Renal cortex interstitium (tissue), 11 donors: ENCODE measurements at regions not wholly inside any gene's neighbourhood (a gene's known extent, or its start where the extent isn't known, plus 50 kb on each side); places are given as distances from the start of the nearest gene placed in this dataset.
"Not testable (repeated sequence)": the region's sequence is repeated elsewhere in the genome, so short reads cannot be mapped to it uniquely, and the experiment has no call there.

Experiments used
- DNase-seq, 11 donors: peaks; one replicate each; pipeline ENCODE4 v3.0.0-alpha.2; 2013; ENCODE audit warnings: low read depth in 9 of 11, low spot score in 4 of 11; ENCODE audit errors: extremely low read depth in 1 of 11

DNA sequence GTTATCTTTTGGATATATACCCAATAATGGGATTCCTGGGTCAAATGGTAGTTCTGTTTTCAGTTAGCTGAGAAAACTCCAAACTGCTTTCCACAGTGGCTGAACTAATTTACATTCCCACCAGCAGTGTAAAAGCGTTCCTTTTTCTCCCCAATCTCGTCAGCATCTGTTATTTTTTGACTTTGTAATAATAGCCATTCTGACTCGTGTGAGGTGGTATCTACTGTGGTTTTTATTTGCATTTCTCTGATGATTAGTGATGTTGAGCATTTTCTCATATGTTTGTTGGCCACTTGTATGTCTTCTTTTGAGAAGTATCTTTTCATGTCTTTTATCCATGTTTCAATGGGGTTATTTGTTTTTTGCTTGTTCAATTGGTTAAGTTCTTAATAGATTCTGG is 82.1 kb upstream of the ABCA1 start:
- DNase-seq = not testable (repeated sequence)

DNA sequence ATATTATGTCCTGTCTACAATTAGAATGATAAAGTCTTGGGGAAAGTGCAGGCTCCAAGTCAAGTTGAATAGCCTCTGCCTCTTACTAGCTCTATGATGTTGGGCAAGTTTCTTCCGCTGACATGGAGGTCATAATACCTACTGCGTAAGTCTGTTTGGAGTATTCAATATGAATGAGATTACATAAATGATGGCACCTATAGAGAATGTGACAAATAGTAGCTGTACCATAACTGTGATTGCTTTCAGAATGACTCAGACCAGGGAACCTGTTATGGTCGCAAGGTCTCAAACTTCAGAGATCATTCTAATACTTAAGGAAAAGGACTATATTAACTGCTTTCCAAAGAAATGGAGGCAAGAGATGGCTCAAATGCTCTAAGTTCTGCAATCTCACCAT is 94.0 kb upstream of the ABCA1 start:
- no peak for DNase-seq

DNA sequence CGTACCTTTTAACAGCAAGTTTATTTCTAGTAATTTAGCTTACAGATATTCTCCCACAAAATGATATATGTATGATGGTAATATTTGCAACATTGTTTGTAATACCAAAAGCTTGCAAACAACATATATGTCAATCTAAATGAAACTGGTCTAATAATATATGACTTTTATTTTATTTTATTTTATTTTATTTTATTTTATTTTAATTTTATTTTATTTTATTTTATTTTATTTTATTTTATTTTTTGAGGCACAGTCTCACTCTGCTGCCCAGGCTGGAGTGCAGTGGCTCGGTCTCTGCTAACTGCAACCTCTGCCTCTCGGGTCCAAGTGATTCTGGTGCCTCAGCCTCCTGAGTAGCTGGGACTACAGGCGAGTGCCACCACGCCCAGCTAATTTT is 94.6 kb upstream of the ABCA1 start:
- DNase-seq = not testable (repeated sequence)

DNA sequence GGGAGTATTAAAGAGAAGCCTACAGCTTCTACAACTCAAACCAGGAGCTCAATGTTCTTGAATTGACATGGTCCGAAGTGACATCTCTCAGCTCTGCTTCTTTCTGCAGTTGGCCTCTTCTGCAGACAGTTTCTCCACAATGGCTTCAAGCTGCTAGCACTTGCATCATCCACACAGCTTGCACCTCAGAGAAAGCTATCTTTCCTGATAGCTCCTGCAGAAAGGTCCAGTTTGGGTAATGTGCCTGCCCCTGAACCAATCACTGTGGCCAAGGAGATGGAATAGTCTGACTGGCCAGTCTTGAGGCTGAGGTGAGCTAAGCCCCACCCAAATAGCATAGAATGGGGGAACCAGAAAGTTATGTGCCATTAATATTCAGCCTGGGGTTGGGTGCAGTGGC is 95.8 kb upstream of the ABCA1 start:
- no peak for DNase-seq

- no peak for DNase-seq
These were observed 96.6 kb upstream of the ABCA1 start for GRCh38 chr9:105024529-105024928.

- DNase-seq = no peak
These were observed 98.5 kb upstream of the ABCA1 start for GRCh38 chr9:105026451-105026850.

DNA sequence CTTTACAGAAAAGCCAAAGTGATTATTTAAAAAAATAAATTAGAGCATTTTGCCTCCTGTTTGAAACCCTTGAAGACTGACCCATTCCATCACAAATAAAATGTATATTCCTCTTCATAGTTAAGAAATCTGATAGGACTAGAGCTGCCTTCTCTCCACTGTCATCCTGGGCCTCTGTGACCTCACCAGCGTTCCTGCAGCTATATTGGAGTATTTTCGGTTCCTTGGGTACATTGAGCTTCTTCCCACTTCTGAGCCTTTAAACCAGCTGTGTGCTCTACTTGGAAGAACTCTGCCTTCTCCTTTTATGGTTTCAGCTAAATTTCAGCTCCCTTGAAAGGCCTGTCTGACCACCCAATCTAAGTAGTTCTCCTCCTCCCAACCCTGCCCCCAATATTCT is 99.1 kb upstream of the ABCA1 start:
- DNase-seq = no peak

DNA sequence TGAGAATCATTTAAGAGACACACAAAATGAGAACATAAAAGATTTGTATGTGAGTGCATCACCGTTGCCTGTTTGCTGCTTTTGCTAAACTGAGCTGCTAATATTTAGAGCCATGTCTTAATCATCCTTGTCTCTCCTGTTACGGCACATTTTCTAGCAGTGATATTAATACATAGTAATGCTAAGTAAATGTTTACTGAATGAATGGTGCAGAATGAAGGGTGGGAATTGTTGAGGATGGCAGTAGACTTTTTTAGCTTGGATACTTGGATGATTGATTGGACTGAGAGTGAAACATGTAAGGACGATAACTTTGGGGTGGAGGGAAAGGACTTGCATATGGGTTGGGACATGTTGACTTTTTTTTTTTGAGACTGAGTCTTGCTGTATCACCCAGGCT is 102.3 kb upstream of the ABCA1 start:
- DNase-seq = no peak

GRCh38 chr9:105037139-105037538 is 109.2 kb upstream of the ABCA1 start:
- no peak for DNase-seq

- DNase-seq = no peak
These were observed 110.1 kb upstream of the ABCA1 start for GRCh38 chr9:105038051-105038450.

DNA sequence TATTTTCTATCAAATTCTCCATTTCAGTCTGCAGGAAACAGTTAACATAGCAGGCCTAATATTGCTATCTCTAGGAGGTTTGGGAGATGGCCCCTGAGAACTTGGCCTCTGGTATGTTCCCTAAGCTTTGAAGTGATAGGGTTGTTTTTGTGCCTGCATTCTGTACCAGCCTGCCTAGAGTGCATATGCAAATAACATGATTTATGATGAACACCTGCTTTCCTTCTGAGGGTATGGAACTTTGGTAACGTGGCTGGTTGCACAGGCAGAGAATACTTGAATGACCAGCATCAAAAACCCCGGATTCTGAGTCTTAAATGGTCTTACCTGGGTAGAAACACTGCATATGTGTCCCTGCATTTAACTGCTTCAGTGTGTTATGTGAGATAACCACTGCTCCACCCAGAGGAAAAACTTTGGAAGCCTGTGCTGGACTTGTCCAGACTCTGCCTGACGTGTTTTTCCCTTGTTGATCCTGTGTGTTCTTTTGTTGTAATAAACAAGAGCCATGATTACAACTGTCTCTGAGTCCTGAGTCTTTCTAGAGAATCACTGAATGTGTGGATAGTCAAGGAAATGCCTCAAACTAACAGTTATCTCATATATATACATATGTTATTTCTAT is 111.3 kb upstream of the ABCA1 start:
- DNase-seq = no peak

- no peak for DNase-seq
These were observed 115.5 kb upstream of the ABCA1 start for GRCh38 chr9:105043370-105043936.

GRCh38 chr9:105044518-105044917 is 116.6 kb upstream of the ABCA1 start:
- DNase-seq = no peak

DNA sequence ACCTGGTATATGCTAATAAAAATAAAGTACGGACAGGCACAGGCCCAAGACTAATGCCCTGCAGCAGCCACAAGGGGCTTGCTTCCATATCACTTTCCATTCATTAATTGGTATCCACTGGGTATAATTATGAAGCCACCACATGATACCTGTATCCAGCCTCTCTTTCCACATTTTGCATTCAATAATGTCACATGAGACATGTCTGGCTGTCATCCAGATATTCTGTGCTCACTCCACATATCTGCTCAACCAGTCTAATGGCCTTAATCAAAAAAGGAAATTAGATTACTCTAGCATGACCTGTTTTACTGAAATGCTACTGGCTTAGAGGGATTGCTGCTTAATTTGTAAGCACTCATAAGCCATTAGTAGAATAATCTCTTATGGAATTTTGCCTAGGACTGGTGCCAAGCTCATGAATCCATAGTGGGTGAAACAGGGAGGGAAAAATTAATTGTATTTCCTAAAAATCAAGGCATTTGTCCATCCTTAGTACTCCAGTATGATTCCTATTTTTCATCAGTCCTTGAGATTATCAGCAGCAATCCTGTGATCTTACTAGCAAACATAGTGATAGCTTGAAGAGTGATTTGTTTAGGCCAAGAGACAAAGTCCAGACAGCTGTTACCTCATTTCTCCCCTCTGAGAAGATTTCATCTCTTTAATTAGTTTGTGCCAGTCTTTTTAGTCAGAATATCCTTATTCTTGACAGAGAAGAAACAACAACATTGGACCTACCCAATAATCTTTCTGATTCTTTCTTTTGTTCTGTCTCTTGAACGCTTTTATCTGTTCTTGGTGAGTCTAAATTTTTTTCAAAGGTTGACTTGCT is 119.2 kb upstream of the ABCA1 start:
- peak in 2 of 11 donors; percentile 13 to 20 for DNase-seq

GRCh38 chr9:105047742-105048041 is 119.7 kb upstream of the ABCA1 start:
- no peak for DNase-seq

GRCh38 chr9:105048331-105048730 is 120.4 kb upstream of the ABCA1 start:
- DNase-seq = no peak

DNA sequence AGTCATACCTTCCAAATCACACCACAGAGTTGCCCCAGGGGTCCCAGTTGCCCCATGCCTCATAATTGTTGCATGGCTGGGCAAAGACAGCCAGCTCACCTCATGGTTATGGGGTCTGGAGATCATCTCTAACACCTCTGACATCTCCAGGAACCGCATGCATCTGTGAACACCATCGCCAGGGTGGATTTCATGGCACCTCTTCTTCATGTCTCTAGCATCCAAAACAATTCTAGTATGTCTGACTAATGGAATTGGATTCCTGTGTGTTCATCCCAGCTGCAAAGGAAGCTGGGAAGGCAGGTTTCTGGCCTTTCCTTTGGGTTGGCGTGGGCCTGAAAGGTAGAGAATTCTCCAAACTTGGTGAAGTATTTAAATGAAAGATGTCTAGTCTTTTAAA is 122.3 kb upstream of the ABCA1 start:
- no peak for DNase-seq

DNA sequence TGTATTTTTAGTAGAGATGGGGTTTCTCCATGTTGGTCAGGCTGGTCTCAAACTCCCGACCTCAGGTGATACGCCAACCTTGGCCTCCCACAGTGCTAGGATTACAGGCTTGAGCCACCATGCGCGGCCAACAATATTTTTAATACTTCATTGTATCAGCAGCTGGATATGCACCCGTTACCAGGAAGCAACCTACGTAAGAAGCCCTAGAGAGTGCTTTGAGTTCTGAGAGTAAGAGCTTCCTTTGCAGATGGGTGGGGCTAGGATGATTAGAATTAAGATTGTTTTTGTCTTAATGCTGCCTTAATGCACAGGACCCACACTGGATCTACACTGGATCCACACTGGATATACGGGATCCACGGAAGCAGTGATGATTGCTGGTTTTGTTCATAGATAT is 123.9 kb upstream of the ABCA1 start:
- no peak for DNase-seq

GRCh38 chr9:105052346-105052745 is 124.4 kb upstream of the ABCA1 start:
- DNase-seq = no peak

DNA sequence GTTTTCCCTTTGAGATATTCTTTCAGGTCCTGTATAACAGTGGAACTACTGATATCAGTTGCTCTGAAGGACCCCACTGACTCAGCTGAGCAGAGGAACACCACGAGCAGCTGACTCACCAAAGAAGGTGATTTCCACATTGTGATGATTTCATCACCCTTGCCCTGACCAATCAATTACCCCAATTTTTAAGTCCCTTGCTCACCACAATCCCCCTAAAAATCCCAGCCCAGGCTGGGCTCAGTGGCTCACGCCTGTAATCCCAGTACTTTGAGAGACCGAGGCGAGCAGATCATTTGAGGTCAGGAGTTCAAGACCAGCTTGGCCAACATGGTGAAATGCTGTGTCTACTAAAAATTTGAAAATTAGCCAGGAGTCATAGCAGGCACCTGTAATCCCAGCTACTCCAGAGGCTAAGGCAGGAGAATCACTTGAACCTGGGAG is 125.3 kb upstream of the ABCA1 start:
- DNase-seq = no peak

DNA sequence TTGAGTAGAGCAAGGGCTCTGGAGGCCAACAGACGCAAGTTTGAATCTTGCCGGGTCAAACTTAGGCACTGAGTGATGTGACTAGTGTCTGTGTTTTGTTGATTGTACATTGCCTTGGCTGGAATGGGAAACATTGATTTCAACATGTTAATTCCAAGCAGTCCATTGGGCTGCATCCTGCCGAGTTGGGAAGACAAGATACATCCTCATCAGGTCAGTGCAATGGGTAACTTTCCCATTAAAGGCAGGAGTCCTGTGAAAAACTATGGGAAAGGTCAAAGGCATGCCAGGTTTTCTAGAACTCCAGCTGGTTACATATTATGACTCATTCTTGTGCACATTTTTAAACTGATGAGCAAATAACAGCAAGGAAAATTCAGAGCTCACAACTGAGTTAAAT is 126.5 kb upstream of the ABCA1 start:
- no peak for DNase-seq
